CD4-positive, alpha-beta T cell treated with Interleukin-10 for 1 hour (primary cell): ENCODE measurements at regions not wholly inside any gene's neighbourhood (a gene's known extent, or its start where the extent isn't known, plus 50 kb on each side); places are given as distances from the start of the nearest gene placed in this dataset.

Source experiments
- DNase-seq: peaks from one replicate; pipeline ENCODE4 v3.0.0-alpha.2; 2020

DNA sequence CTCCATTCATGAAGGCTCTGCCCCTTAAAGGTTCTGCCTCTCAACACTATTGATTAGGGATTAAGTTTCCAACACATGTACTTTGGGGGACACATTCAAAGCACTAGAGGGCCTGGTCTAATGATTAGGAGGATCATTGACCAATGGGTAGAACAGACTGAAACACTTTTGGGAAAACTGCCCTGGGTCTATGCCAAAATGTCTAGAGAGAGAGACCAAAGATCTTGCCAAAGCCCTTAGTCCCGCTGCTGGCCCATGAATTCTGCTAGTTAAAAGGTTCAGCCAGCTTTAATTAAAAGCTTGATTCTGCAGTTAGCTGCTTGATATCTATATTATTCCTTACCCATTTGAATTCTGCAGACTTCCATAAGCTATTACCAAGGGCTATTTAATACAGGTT is 613.2 kb downstream of the SLC4A3 start:
- no peak for DNase-seq

GRCh38 chr2:220241423-220241822 is 614.0 kb downstream of the SLC4A3 start:
- no peak for DNase-seq

GRCh38 chr2:220243571-220243970 is 616.1 kb downstream of the SLC4A3 start:
- no peak for DNase-seq

DNA sequence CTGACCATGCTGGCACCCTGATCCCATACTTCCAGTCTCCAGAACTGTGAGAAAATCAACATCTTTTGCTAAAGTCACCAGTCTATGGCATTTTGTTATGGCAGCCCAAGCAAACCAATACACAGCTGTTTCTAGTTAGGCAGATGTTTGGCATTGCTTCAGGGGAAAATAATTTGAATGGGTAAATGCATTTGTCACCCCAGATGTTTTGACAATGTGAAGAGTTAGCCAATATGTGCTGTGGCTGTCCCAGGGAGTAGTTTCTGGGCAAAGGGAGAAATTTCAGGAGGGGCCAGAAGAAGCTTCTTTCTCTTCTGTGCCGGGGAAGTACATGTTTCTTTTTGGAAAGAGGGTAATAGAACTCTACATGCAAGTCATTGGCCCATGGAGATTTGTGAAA is 619.0 kb downstream of the SLC4A3 start:
- DNase-seq = no peak

DNA sequence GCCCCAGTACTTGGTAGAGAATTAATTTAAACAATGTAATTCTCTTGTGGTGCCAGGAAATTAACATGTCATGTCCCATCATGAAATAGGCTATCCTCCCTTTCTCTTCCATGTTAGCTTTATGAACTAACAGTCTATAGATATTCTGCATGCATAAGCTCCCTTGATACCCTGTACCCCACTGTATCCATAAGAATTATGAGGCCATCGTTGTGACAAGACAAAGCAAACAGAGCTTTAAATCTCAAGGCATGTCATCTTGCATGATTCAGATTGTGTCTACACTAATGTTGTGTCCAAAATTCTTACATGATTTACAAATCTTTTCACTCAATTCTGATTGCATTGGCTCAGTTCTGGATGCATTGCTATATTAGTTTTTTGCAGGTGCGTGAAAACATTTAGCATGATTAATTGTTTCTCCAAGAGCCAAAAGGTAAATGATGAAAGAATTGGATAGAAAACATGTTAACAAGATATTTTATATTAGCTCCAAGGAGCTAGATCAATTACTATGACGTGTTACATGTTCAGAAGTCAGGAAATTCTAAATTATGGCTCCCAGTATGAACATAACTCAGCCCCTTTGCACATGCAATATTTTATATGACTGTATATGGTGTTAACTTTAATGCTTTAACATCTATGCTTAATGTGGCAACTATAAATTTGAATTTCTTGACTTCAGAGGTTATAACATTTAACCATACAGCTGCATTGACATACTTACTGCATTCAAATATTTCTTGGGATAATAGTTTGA is 620.3 kb downstream of the SLC4A3 start:
- DNase-seq = no peak

DNA sequence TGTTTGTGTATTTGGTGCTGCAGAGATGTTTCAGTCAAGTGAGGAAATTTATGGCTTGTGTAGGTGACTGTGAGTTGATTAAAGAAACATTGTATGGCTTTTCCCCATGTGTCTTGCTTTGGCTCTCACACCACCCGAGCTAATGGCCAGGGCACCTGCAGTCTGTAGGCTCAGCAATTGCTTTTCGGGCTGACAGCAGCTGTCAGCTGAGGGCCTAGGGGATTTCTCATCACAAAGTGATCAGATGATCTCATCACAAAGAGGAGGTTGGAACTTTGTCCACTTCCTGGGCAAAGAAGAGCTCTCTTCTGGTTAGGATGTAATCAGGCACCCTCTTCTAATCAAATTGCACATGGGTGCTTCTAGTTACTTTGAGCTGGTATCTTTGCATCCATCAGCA is 632.2 kb downstream of the SLC4A3 start:
- no peak for DNase-seq

DNA sequence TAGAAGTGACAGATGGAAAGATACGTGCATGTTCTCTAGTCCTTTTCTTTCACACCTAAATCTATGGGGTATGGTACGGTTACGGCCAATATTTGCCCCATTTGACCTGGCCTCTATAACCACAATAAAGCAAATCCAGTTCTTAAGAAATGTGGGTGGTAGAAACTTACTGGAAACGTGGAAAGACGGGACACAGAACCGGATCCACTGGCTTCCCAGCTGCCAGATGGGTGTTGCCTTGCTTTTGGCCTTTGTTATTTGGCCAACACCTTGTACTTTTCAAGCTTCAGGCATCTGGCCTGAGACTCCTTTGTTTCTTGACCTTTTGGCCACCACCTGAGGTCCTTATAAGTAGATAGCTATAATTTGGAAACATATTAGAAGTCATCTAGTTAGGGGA is 635.9 kb downstream of the SLC4A3 start:
- no peak for DNase-seq

GRCh38 chr2:220269367-220269766 is 641.9 kb downstream of the SLC4A3 start:
- no peak for DNase-seq

- DNase-seq = no peak
Measured at GRCh38 chr2:220270481-220271070, 643.1 kb downstream of the SLC4A3 start.

DNA sequence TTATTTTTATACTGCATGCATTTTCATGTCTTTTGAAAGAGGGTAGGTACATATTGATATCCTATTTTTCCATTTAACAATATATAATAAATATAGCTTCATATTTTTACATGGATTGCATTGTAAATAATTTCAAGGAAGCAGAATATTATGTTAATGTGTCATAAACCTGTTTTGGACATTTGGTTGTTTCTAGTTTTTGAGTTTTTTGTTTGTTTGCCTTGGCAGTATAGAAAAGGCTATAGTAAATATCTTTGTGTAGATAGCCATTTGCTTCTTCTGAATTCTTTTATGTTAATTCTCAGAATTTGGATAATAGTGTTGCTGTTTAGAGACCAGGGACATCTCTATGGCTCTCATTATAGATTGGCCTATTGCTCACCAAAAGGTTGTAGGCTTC is 645.2 kb downstream of the SLC4A3 start:
- no peak for DNase-seq

DNA sequence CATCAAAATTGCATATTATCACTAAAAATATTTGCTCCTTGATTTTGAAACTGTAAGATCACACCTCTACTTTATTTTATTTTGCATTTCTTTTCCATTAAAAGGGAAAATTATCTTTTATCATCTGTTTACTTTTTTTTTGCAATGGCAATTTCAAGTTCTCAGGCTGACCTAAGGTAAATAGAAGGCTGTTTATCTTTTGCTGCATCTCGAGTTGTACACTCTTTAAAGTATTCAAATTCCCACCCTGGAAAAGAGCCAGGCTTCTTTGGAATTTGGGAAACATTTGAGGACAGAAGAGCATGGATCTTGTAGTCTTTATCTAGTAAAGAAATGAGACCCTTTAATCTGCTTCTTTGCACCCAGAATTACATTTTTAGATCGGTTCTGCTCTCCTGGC is 645.7 kb downstream of the SLC4A3 start:
- no peak for DNase-seq

DNA sequence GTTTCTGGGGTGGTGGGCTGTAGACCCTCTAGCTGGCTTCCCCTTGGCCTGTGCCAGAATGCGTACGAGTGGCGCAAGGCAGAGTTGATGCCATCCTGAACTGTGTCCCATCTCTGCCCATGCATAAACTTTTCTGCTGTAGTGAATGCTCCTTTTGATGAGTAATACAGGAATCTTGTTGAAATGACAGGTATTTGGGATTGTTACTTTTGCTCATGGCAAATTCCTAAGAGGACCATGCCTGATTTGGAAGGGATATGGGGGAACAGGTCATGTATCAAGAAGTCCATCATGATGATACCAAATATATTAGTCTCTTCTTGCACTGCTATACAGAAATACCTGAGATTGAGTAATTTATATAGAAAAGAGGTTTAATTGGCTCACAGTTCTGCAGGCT is 648.0 kb downstream of the SLC4A3 start:
- DNase-seq = no peak

- no peak for DNase-seq
Measured at GRCh38 chr2:220276741-220277444, 649.5 kb downstream of the SLC4A3 start.

GRCh38 chr2:220277445-220277975 is 650.1 kb downstream of the SLC4A3 start:
- no peak for DNase-seq

DNA sequence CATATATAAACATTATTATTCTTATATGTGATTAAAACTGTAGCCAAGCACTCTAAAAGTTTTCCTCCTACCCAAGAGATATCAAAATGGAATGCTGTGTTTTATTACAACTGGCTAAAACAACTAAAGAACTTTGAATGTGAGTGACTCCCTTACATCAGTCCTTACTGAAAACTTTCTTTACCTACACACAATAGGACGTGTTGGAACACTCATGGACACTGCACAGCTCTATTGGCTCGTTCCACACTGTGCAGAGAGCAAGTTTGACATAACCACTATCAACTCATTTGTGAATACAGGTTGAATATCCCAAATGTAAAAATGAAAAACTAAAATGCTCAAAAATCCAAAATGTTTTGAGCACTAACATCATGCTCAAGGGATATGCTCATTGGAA is 650.6 kb downstream of the SLC4A3 start:
- no peak for DNase-seq

- no peak for DNase-seq
Measured at GRCh38 chr2:220279372-220279771, 651.9 kb downstream of the SLC4A3 start.

GRCh38 chr2:220279840-220280239 is 652.4 kb downstream of the SLC4A3 start:
- no peak for DNase-seq

DNA sequence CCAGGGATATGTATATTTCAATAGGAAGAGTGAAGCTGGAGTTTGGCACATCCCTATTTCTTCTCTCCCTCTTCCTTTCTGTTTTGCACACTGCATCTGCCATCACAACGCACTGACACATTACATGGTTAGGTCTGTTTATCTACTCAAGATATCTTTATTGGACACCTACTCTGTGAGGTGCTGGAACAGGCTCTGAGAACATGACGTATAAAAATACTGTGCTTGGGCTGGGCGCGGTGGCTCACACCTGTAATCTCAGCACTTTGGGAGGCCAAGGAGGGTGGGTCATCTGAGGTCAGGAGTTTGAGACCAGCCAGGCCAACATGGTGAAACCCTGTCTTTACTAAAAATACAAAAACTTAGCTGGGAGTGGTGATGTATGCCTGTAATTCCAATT is 653.3 kb downstream of the SLC4A3 start:
- no peak for DNase-seq

GRCh38 chr2:220281771-220282170 is 654.3 kb downstream of the SLC4A3 start:
- no peak for DNase-seq

GRCh38 chr2:220282236-220282635 is 654.8 kb downstream of the SLC4A3 start:
- no peak for DNase-seq

- no peak for DNase-seq
Measured at GRCh38 chr2:220293966-220294365, 666.5 kb downstream of the SLC4A3 start.

- DNase-seq = no peak
Measured at GRCh38 chr2:220296174-220296573, 668.7 kb downstream of the SLC4A3 start.

DNA sequence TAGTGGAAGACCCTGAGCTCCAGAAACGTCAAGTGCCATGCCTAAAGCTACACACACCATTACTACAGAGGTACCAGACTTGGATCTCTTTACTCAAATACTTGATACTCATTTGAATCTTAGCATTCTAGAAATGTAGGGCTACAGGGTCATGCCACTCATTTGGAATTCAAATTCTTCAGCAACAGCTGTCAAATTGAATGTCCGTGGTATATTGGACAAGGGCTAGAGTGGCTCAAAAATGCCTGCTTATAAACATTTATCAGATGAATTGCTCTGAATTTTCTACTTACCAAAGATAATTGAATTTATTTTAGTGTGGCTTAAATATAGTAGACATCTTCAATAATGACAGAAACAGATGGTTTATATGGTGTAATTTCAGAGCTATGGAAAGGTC is 669.7 kb downstream of the SLC4A3 start:
- no peak for DNase-seq

- no peak for DNase-seq
Measured at GRCh38 chr2:220300806-220301205, 673.4 kb downstream of the SLC4A3 start.
